ENCODE measurements at regions not wholly inside any gene's neighbourhood (a gene's known extent, or its start where the extent isn't known, plus 50 kb on each side); places are given as distances from the start of the nearest gene placed in this dataset.
"Not testable (repeated sequence)": the region's sequence is repeated elsewhere in the genome, so short reads cannot be mapped to it uniquely, and the experiment has no call there.

DNA sequence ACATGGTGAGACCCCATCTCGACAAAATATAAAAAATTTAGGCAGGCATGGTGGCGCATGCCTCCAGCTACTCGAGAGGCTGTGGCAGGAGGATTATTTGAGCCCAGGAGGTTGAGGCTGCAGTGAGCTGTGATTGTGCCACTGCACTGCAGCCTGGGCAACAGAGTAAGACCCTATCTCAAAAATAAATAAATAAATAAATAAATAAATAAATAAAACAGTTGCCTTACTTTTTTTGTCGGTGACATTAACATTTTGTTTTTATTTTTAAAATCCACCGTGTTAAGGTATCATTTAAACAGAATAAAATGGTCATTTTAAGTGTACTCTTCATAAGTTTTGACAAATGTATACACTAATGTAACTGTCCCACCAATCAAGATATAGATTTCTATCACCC lies 57.0 kb downstream of the RASL11A start:
- no peak for DNase-seq (ENCODE audit: low read depth in 4 of 4, low spot score in 1 of 4)

DNA sequence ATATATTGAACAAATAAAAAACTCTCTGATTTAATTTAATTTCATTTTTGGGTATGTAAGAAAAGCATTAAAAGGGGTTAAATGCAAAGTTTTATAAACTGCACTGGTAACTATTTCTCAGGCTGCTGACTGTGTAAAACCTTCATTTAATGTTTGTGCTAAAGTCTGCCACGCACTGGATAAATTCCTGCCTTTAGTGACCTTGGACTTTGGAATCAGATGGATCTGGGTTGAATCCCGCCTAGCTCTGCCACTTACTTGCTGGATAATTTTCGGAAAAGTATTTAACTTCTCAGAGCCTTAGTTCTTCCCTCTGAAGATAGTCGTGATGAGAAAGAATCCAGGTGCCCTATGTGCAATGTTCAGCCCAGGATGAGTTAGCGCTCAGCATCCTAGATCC lies 58.6 kb downstream of the RASL11A start:
- no peak for DNase-seq (ENCODE audit: low read depth in 4 of 4, low spot score in 1 of 4)

DNA sequence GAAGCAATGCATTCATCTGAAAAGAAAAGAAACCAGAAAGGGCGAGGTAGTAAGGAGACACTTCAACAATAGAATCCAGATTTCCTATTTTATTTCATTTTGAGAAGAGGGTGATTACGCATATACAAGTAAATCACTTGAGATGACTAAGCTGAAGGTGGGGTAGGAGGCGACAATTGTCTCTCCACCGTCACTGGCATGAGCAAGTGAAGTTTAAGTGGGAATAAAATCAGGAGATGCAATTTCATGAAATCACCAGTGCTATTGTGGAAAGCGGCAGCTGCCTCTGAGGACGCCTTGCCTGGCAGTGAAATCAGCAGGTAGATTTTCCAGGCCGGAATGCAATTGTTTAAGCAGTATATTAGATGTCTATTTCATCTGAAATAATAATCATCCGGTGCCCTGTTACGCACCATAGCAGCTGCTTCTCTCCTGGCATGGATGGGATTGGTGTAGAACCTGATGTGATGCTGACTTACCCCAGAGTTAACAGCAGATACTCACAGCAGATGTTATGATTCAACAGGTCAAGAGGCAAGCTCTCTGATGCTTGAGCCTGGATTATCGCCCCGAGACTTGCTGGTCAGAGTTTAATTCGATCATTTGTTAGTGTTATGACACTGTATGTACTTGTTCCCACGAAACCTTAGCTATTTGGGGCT lies 64.3 kb downstream of the RASL11A start:
- DNase-seq (ENCODE audit: low read depth in 4 of 4, low spot score in 1 of 4), result no peak

DNA sequence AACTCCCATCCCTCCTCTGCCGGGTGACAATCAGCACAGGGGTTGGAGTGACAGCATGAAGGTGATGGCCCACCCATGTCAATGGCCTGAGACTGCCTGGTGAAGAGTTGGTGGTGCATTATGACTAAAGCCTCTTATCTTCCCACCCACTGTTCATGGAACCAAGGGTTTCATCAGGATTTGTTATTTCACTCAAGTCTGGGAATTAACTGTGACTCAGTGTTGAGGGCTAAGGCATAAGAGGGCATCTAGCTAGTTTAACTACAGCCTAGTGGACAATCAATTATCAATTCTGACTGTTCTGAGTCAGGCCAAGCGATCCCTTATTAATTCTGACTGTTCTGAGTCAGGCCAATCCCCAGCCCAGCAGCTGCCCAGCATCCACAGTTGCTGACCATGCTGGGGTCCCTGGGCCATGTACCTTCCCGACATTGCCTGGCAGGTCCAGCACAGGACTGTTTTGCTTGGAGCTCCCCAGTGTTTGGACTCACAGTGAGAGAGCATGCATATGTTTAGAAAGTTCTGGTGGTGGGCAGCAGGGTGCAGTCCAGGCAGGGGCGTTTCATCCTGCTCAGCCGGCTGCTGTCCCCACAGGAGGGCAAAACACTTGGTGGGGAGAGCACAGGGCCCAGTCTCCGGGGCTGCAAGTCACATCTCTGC lies 65.5 kb downstream of the RASL11A start:
- DNase-seq (ENCODE audit: low read depth in 4 of 4, low spot score in 1 of 4), result no peak

DNA sequence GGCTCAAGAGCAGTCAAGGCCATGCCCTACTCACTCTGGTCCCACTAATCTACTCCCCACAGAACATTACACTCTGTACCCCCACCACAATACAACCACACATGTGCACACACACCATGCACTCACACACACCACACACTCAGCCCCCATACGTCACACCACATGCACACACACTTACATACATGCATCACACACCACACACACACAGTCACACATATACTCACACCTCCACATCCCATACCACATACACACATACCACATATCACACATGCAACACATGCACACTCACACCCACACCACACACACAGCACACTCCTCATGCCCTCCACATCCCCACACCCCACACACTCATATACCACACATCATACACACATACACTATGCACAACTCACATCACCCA lies 67.6 kb downstream of the RASL11A start:
- DNase-seq (ENCODE audit: low read depth in 4 of 4, low spot score in 1 of 4), result no peak

DNA sequence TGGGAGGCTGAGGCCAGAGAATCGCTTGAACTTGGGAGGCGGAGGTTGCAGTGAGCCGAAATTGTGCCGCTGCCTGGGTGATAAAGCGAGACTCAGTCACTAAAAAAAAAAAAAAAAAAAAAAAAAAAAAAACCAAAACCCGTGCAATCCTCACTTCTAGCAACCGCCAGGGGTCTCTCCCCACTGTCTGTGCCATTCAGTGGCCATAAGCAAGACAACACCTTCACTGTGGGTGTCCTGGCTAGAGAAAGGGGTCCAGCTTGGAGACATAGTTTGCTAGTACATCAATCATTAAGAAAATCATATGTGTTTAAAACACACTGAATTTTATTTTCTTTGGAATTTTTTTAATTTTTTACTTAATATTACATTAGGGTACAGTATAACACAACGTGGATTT lies 68.2 kb downstream of the RASL11A start:
- DNase-seq (ENCODE audit: low read depth in 4 of 4, low spot score in 1 of 4), result no peak

DNA sequence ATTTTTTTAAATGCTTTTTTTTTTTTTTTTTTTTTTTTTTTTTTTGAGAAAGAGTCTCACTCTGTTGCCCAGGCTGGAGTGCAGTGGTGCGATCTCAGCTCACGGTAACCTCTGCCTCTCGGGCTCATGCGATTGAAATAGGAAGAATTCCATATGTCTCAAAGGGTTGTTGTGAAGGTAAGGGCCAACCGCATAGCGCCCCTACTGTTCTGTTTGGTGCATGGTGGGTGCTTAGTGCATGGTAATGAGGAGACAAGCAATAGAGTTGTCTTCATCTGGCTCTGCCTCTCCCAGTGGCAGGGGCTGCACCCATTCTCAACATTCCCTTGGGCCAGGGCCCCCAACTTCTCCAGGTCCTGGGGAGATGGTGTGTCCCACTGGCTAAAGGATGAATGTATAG lies 68.7 kb downstream of the RASL11A start:
- peak in 1 of 4 experiments; percentile 18 for DNase-seq (ENCODE audit: low read depth in 4 of 4, low spot score in 1 of 4)

DNA sequence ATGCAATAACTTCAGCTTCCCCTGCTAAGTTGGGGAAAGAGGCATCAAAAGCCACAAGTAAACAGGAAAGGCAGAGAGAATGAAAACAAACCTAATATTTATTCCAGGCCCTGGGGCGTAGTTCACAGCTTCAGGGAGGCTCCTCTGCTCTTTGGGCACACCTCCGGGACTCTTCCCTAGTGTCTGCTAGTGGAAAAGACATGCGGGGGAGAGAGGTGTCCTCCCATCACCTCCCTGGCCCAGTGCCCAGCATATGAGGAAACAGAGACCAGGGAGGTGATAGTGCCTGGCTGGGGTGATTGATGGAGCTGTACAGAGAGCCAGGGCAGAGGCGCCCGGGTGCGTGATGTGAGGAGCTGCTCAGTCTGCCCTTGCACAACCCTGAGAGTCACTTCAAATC lies 71.0 kb downstream of the RASL11A start:
- DNase-seq (ENCODE audit: low read depth in 4 of 4, low spot score in 1 of 4), result no peak

DNA sequence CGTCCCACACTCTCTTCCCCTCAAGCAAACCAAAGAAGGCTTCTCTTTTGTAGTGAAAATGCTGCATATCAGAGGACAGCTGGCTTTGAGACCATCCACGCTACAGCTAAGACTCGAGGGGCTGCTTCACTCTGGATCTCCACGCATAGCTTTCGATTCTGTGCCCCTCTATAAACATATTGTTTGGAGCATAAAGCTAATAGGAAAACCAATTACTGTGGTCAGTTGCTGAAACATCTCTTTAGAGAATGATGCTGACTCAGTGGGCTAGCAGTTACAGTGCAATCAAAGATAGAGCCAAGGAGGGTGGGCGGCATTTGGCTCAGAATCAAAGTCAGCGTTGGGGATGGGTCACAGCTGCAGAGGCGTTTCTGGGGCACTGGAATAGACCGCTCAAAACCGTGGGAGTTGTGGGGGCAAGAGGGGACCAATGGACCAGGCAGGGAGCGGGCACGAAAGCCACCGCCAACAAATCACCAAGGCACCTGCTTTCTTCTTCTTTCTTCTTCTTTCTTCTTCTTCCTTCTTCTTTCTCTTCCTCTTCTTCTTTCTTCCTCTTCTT lies 76.7 kb downstream of the RASL11A start:
- no peak for DNase-seq (ENCODE audit: low read depth in 4 of 4, low spot score in 1 of 4)

DNA sequence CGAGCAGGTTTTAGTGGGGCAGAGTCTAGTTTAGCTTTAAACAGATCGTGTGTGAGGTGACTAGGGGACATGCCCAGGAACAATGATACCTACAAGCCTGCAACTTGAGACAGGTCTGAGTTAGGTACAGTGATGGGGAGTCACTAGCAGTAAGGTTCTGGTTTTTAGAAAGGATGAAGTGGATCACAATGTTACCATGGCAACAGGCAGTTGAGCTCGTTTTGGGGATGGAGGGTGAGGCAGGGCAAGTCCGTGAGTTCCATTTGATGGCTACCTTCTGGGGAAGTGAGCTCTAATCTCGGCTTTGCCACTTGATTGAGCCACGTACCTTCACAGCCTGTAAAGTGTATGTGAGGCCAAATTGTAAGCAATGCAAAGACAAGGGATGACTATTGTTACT lies 76.0 kb upstream of the GTF3A start:
- no peak for DNase-seq (ENCODE audit: low read depth in 4 of 4, low spot score in 1 of 4)

DNA sequence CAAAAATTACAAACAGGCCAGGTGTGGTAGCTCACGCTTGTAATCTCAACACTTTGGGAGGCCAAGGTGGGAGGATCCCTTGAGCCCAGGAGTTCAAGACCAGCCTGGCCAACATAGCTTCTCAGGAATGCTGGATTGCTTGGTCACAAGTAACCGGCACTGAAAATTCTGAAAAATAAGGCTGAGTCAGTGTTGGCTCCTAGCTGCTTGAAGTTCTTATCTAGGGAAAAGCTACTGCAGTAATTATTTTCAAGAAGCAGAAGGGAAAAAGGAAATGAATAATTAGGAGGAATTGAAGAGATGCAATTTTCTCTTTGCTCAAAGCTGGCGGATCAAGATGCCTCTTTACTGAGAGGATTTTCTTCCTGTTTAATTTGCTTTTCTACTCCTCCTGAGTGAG lies 75.0 kb upstream of the GTF3A start:
- DNase-seq (ENCODE audit: low read depth in 4 of 4, low spot score in 1 of 4), result no peak

DNA sequence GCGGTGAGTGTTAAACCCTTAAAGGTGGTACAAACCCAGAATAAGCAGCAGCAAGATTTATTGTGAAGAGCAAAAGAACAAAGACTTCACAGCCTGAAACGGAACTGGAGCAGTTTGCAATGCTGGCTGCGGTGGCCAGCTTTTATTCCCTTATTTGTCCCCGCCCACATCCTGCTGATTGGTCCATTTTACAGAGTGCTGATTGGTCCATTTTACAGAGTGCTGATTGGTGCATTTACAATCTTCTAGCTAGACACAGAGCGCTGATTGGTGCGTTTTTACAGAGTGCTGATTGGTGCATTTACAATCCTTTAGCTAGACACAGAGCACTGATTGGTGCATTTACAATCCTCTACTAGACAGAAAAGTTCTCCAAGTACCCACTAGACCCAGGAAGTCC lies 73.6 kb upstream of the GTF3A start:
- not testable (repeated sequence) for DNase-seq (ENCODE audit: low read depth in 4 of 4, low spot score in 1 of 4)

DNA sequence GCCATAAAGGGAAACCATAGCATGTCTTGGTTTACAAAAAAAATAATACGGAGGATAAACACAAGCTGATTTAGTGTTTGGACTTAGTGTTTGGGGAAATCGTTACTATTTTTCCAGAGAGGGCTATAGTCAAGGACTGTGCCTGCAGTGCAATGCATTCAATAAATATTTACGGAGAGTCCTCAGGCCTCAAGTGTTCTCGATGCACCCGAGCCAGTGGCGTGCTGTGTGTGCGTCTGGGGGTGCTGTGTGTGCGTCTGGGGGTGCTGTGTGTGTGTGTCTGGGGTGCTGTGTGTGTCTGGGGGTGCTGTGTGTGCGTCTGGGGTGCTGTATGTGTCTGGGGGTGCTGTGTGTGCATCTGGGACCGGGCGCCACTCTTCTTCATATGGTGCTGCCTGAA lies 71.7 kb upstream of the GTF3A start:
- DNase-seq (ENCODE audit: low read depth in 4 of 4, low spot score in 1 of 4), result no peak

DNA sequence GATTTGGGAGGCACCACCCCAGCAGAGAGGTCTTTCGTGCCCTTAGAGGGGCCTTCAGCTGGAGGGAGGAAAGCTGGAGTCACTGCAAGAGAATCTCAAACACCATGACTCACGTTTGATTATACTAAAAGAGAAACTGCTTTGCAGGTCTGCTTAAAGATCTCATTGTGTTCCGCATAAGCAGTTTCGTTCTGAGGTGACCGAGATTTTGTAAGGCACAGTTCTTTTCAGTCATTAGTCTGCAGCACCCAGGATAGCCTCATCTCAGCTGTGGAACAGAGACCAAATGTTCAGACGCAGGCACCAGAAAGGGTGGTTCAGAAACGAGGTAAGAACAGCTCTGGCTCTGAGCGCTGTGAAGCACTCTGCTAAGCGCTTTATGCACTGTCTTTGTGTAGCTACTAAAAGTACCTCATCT lies 71.2 kb upstream of the GTF3A start:
- DNase-seq (ENCODE audit: low read depth in 4 of 4, low spot score in 1 of 4), result peak in 1 of 4 experiments; percentile 28

DNA sequence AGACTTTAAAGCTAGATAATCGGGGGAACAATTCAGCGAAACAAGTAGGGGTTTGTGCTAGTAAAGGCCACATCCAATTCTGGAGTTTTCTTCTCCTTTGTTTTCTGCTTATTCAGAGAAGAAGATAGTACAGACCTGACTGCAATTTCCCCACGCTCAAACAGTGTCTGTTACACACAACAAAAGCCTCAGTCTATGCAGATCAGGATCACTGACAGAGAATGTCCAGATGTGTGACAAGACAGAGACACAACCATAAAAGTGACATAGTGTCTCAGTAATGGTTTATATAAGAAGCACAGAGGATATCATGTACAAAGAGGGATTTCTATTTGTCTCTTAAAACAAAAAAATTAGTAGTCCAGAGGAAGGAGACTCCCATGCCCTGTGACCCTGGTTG lies 70.7 kb upstream of the GTF3A start:
- DNase-seq (ENCODE audit: low read depth in 4 of 4, low spot score in 1 of 4), result no peak

DNA sequence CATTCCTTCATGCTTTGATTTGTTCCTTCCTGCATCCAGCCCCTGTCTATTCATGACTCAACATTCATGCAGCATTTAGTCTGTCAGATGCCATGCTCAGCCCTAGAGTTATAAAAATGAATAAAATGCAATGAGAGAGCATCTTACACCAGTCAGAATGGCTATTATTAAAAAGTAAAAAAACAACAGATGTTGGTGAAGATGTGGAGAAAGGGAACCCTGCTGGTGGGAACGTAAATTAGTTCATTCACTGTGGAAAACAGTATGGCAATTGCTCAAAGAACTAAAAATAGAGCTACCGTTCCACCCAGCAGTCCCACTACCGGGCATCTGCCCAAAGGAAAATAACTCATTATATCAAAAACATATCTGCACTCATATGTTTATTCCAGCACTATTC lies 70.0 kb upstream of the GTF3A start:
- DNase-seq (ENCODE audit: low read depth in 4 of 4, low spot score in 1 of 4), result no peak

DNA sequence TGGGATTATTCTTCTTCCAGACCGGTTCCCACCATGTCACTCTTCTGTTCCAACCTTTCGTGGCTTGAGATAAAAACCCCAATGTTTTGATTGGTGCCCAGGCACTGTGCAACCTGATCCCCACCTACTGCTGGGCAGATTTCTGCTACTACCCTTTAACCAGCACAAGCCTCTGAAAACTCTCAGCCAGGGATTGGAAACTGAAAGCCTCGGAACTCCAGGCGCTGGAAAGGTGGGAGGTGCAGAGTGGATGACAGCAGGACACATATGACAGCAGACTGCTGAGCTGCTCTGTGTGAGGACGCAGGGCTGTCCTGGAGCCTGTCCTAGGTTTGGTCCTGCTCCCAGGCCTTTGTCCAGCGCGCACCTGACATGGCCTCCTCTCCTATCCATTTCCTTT lies 68.5 kb upstream of the GTF3A start:
- no peak for DNase-seq (ENCODE audit: low read depth in 4 of 4, low spot score in 1 of 4)

DNA sequence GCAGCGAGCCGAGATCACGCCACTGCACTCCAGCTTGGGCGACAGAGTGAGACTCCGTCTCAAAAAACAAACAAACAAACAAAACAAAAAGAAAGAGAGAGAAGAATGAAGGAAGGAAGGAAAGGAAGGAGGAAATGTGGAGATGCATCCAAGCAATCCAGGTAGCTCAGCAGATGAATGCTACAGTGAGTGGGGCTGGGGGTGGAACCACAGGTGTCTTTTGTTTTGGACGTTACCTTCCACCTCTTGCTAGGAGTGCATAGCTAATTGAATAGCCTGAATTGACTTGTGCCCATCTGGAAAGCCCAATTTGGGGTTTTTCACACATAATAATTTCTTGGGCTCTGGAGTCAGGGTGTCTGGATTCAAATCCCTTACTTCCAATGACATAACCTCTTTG lies 66.0 kb upstream of the GTF3A start:
- DNase-seq (ENCODE audit: low read depth in 4 of 4, low spot score in 1 of 4), result no peak

DNA sequence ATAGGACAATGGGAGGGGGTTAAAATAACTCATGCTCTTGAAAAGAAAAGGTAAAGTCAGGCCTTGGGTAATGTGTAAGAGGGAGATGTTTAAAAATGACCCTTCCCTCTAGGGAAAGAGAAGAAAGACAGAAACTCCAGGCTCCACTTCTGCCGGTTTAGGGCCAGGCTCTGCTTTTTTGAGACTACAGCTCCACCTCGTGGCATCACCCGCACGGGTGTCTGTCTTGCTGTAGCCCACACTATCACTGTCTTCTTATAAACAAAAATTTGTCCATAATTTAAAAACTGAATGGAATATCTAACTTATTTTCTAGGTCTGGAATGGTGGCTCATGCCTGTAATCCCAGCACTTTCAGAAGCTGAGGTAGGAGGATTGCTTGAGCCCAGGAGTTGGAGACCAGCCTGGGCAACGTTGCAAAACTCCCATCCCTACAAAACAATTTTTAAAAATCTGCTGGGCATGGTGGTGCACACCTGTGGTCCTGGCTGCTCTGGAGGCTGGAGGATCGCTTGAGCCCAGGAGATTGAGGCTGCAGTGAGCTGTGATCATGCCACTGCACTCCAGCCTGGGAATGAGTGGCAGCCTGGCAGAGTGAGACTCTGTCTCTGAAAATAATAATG lies 65.1 kb upstream of the GTF3A start:
- DNase-seq (ENCODE audit: low read depth in 4 of 4, low spot score in 1 of 4), result peak; percentile 27 to 51 (median 50)

DNA sequence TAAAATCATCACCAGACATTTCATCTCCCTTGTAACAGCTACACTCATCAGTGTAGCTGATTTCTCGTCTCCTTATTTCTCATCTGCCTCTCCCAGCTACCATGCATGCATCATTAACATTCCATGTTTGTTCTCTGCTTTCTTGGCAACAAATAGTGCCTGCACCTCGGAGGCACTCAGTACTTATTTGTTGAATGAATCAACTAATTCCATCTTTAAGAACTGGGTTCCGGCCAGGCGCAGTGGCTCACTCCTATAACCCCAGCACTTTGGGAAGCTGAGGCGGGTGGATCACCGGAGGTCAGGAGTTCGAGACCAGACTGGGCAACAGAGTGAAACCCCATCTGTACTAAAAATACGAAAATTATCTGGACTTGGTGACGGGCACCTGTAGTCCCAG lies 63.9 kb upstream of the GTF3A start:
- no peak for DNase-seq (ENCODE audit: low read depth in 4 of 4, low spot score in 1 of 4)

DNA sequence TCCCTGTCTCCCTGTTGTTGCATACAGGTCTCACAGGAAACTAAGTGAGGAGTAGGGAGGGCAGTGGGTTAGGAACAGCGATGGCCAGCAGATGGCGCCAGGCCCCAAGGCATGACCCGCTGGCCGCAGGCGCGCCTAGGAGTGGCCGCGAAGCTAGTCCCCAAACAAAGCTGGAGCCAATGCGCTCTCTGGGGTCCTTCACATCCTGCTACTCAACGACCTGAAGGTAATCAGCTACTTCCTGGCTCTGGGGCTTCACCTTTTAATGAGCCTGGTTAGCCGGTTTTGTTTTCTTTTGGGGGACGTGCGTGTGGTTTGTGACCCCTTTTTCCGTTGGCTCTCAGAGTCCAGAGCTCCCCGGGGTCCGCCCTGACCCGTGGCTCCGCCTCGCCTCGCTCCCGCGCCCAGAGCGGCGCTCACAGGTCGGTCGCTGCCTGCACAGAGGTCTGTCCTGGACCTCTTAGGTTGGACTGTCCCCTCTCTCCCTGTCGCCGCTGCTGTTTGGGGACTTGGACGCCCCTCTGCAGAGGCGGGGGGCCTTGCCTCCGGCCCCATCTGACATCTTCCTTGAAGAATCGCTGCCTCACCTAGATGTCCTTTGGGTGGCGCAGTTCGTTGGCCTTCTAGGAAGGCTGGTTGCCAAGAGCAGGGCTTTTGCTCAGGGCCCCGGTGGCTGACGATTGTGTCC lies 62.2 kb upstream of the GTF3A start:
- DNase-seq (ENCODE audit: low read depth in 4 of 4, low spot score in 1 of 4), result peak; percentile 57 to 70 (median 66)

DNA sequence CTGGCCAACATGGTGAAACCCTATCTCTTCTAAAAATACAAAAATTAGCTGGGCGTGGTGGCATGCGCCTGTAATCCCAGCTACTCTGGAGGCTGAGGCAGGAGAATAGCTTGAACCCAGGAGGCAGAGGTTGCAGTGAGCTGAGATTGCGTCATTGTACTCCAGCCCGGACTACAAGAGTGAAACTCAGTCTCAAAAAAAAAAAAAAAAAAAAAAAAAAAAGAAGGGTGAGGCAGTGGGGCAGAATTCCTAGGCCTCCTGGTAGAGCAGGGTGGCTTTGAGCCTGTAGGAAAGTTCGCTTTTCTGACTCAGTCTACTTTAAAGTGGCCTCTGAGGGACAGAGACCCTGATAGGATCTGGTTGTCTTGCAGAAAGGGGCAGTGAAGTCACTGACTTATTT lies 60.8 kb upstream of the GTF3A start:
- not testable (repeated sequence) for DNase-seq (ENCODE audit: low read depth in 4 of 4, low spot score in 1 of 4)

Data from stimulated activated CD4-positive, alpha-beta T cell treated with anti-CD3 and anti-CD28 coated beads, Interleukin-1b, Interleukin-23, amount 100 ng/mL, for 24 hours (primary cell).